ENCODE measurements at regions not wholly inside any gene's neighbourhood (a gene's known extent, or its start where the extent isn't known, plus 50 kb on each side); places are given as distances from the start of the nearest gene placed in this dataset.

GRCh38 chr3:167899093-167899492 lies 163.6 kb downstream of the SERPINI1 start:
- Histone ChIP-seq H3K4me1 (ENCODE audit: control insufficient read depth in 5 of 5, insufficient read depth in 5 of 5, low read length in 5 of 5) (peaks cover 0 to 13% (median 0%) of the 10 kb centered on the region in 5 donors), H3K4me3 (ENCODE audit: low read depth in 1 of 5, low read length in 5 of 5) (no peak overlapping the region), H3K36me3 (ENCODE audit: control insufficient read depth in 5 of 5, insufficient read depth in 5 of 5, low read length in 5 of 5) (no peaks in the 10 kb centered on the region), H3K27me3 (ENCODE audit: control insufficient read depth in 5 of 5, insufficient read depth in 4 of 5, low read length in 5 of 5) (no peaks in the 10 kb centered on the region), H3K9me3 (ENCODE audit: control insufficient read depth in 5 of 5, low read length in 5 of 5) (no peaks in the 10 kb centered on the region), H3K9ac (ENCODE audit: low read length in 5 of 5) (no peak overlapping the region), H3K27ac (ENCODE audit: low read depth, low read length) (no peak overlapping the region)

DNA sequence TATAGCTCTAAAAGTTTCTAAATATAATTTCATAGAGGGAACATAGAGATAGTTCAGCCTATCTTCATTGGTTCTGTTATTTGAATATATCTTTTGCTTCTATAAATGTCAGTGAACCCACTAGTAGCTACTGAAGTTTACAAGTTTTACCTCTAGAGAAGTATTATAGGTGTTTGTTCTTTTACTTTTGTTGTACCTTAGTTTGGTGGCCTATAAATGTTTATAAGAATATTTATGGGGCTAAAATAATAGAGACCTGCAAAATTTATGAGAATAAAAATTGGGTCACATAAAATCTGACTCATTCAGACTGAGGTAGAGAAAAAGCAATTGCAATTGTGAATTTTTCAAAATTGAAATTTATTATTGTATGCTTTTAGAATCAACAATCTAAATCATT lies 162.6 kb downstream of the SERPINI1 start:
- no peak overlapping the region for H3K27ac ChIP-seq (ENCODE audit: low read depth, low read length)
- no peak overlapping the region for H3K4me3 ChIP-seq (ENCODE audit: low read depth in 1 of 5, low read length in 5 of 5)
- peaks cover 0 to 13% (median 0%) of the 10 kb centered on the region in 5 donors for H3K4me1 ChIP-seq (ENCODE audit: control insufficient read depth in 5 of 5, insufficient read depth in 5 of 5, low read length in 5 of 5)
- H3K36me3 ChIP-seq (ENCODE audit: control insufficient read depth in 5 of 5, insufficient read depth in 5 of 5, low read length in 5 of 5): no peaks in the 10 kb centered on the region
- no peaks in the 10 kb centered on the region for H3K27me3 ChIP-seq (ENCODE audit: control insufficient read depth in 5 of 5, insufficient read depth in 4 of 5, low read length in 5 of 5)
- H3K9me3 ChIP-seq (ENCODE audit: control insufficient read depth in 5 of 5, low read length in 5 of 5): no peaks in the 10 kb centered on the region
- H3K9ac ChIP-seq (ENCODE audit: low read length in 5 of 5): no peak overlapping the region

GRCh38 chr3:167895684-167896083 lies 160.2 kb downstream of the SERPINI1 start:
- Histone ChIP-seq H3K9ac (ENCODE audit: low read length in 5 of 5) (no peak overlapping the region), H3K4me3 (ENCODE audit: low read depth in 1 of 5, low read length in 5 of 5) (no peak overlapping the region), H3K36me3 (ENCODE audit: control insufficient read depth in 5 of 5, insufficient read depth in 5 of 5, low read length in 5 of 5) (no peaks in the 10 kb centered on the region), H3K27ac (ENCODE audit: low read depth, low read length) (no peak overlapping the region), H3K4me1 (ENCODE audit: control insufficient read depth in 5 of 5, insufficient read depth in 5 of 5, low read length in 5 of 5) (peaks cover 0 to 8% (median 0%) of the 10 kb centered on the region in 5 donors), H3K9me3 (ENCODE audit: control insufficient read depth in 5 of 5, low read length in 5 of 5) (no peaks in the 10 kb centered on the region), H3K27me3 (ENCODE audit: control insufficient read depth in 5 of 5, insufficient read depth in 4 of 5, low read length in 5 of 5) (no peaks in the 10 kb centered on the region)

GRCh38 chr3:167895178-167895577 lies 159.7 kb downstream of the SERPINI1 start:
- no peak overlapping the region for H3K4me3 ChIP-seq (ENCODE audit: low read depth in 1 of 5, low read length in 5 of 5)
- no peaks in the 10 kb centered on the region for H3K27me3 ChIP-seq (ENCODE audit: control insufficient read depth in 5 of 5, insufficient read depth in 4 of 5, low read length in 5 of 5)
- H3K36me3 ChIP-seq (ENCODE audit: control insufficient read depth in 5 of 5, insufficient read depth in 5 of 5, low read length in 5 of 5): no peaks in the 10 kb centered on the region
- H3K9ac ChIP-seq (ENCODE audit: low read length in 5 of 5): no peak overlapping the region
- H3K4me1 ChIP-seq (ENCODE audit: control insufficient read depth in 5 of 5, insufficient read depth in 5 of 5, low read length in 5 of 5): peaks cover 0 to 3% (median 0%) of the 10 kb centered on the region in 5 donors
- H3K9me3 ChIP-seq (ENCODE audit: control insufficient read depth in 5 of 5, low read length in 5 of 5): no peaks in the 10 kb centered on the region
- no peak overlapping the region for H3K27ac ChIP-seq (ENCODE audit: low read depth, low read length)

DNA sequence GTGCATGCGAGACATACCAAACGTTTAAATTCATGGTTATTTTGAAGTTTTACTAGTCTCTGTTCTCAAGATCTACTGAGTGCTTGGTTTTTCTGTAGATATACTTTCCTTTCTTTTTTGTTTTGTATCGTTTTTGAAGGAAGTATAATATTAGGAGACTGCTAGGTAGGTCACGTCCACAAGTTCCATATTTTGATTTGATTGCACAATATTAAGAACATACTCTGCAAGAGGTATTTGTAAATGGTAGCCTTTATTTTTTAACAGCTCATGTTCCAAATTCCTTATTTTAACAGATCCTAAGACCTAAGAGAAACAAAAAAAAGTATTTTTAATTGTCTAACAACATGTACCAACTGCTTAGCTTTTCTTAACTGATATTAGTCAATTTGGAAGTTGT lies 156.7 kb downstream of the SERPINI1 start:
- no peaks in the 10 kb centered on the region for H3K36me3 ChIP-seq (ENCODE audit: control insufficient read depth in 5 of 5, insufficient read depth in 5 of 5, low read length in 5 of 5)
- H3K4me3 ChIP-seq (ENCODE audit: low read depth in 1 of 5, low read length in 5 of 5): no peak overlapping the region
- H3K4me1 ChIP-seq (ENCODE audit: control insufficient read depth in 5 of 5, insufficient read depth in 5 of 5, low read length in 5 of 5): no peaks in the 10 kb centered on the region
- H3K27ac ChIP-seq (ENCODE audit: low read depth, low read length): no peak overlapping the region
- H3K9ac ChIP-seq (ENCODE audit: low read length in 5 of 5): no peak overlapping the region
- no peaks in the 10 kb centered on the region for H3K27me3 ChIP-seq (ENCODE audit: control insufficient read depth in 5 of 5, insufficient read depth in 4 of 5, low read length in 5 of 5)
- no peaks in the 10 kb centered on the region for H3K9me3 ChIP-seq (ENCODE audit: control insufficient read depth in 5 of 5, low read length in 5 of 5)

GRCh38 chr3:167887096-167887495 lies 151.6 kb downstream of the SERPINI1 start:
- H3K9ac ChIP-seq (ENCODE audit: low read length in 5 of 5): no peak overlapping the region
- no peaks in the 10 kb centered on the region for H3K9me3 ChIP-seq (ENCODE audit: control insufficient read depth in 5 of 5, low read length in 5 of 5)
- H3K4me1 ChIP-seq (ENCODE audit: control insufficient read depth in 5 of 5, insufficient read depth in 5 of 5, low read length in 5 of 5): peaks cover 0 to under 1% (median 0%) of the 10 kb centered on the region in 5 donors
- no peaks in the 10 kb centered on the region for H3K36me3 ChIP-seq (ENCODE audit: control insufficient read depth in 5 of 5, insufficient read depth in 5 of 5, low read length in 5 of 5)
- no peak overlapping the region for H3K27ac ChIP-seq (ENCODE audit: low read depth, low read length)
- no peak overlapping the region for H3K4me3 ChIP-seq (ENCODE audit: low read depth in 1 of 5, low read length in 5 of 5)
- no peaks in the 10 kb centered on the region for H3K27me3 ChIP-seq (ENCODE audit: control insufficient read depth in 5 of 5, insufficient read depth in 4 of 5, low read length in 5 of 5)

DNA sequence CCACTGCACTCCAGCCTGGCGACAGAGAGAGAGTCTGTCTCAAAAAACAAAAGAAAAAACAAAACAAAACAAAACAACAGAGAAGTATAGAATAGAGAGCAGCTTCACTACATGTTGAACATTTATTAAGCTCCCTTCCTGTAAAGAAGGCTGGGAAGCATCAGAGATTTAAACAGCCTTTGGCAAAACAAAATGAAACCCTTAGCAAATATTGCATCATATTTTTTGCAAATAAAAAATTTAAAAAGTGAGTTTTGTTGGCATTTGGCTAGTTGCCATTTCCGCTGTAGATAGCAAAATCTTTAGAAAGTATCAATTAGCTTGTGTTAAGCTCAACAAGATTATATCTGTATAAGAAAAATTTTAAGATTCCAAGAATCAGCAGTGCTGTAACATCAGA lies 151.2 kb downstream of the SERPINI1 start:
- Histone ChIP-seq H3K4me1 (ENCODE audit: control insufficient read depth in 5 of 5, insufficient read depth in 5 of 5, low read length in 5 of 5) (peaks cover 0 to 4% (median 0%) of the 10 kb centered on the region in 5 donors), H3K36me3 (ENCODE audit: control insufficient read depth in 5 of 5, insufficient read depth in 5 of 5, low read length in 5 of 5) (no peaks in the 10 kb centered on the region), H3K27ac (ENCODE audit: low read depth, low read length) (no peak overlapping the region), H3K9me3 (ENCODE audit: control insufficient read depth in 5 of 5, low read length in 5 of 5) (no peaks in the 10 kb centered on the region), H3K4me3 (ENCODE audit: low read depth in 1 of 5, low read length in 5 of 5) (no peak overlapping the region), H3K9ac (ENCODE audit: low read length in 5 of 5) (no peak overlapping the region), H3K27me3 (ENCODE audit: control insufficient read depth in 5 of 5, insufficient read depth in 4 of 5, low read length in 5 of 5) (no peaks in the 10 kb centered on the region)

DNA sequence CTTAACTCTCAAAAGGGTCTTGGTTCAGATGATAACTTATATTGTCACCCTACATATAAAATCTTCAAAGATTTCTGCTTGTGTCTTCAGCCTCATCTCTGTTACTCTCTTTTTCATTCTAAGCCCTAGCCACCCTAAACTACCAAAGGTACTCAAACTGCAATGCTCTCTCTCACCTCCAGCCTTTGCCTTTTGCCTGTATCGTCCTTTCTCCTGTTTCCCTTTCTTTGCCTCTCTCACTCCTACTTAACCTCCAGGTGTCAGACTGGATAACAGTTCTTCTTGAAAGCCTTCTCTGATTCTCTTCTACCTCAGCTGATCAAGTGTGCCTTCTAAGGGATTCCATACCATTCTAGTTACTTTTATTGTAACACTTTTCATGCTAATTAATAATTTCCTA lies 149.8 kb downstream of the SERPINI1 start:
- Histone ChIP-seq H3K36me3 (ENCODE audit: control insufficient read depth in 5 of 5, insufficient read depth in 5 of 5, low read length in 5 of 5) (no peaks in the 10 kb centered on the region), H3K9me3 (ENCODE audit: control insufficient read depth in 5 of 5, low read length in 5 of 5) (no peaks in the 10 kb centered on the region), H3K9ac (ENCODE audit: low read length in 5 of 5) (no peak overlapping the region), H3K4me3 (ENCODE audit: low read depth in 1 of 5, low read length in 5 of 5) (no peak overlapping the region), H3K4me1 (ENCODE audit: control insufficient read depth in 5 of 5, insufficient read depth in 5 of 5, low read length in 5 of 5) (peaks cover 0 to 4% (median 0%) of the 10 kb centered on the region in 5 donors), H3K27me3 (ENCODE audit: control insufficient read depth in 5 of 5, insufficient read depth in 4 of 5, low read length in 5 of 5) (no peaks in the 10 kb centered on the region), H3K27ac (ENCODE audit: low read depth, low read length) (no peak overlapping the region)

- H3K4me3 ChIP-seq (ENCODE audit: low read depth in 1 of 5, low read length in 5 of 5): no peak overlapping the region
- H3K9me3 ChIP-seq (ENCODE audit: control insufficient read depth in 5 of 5, low read length in 5 of 5): no peaks in the 10 kb centered on the region
- peaks cover 0 to 4% (median 0%) of the 10 kb centered on the region in 5 donors for H3K4me1 ChIP-seq (ENCODE audit: control insufficient read depth in 5 of 5, insufficient read depth in 5 of 5, low read length in 5 of 5)
- no peaks in the 10 kb centered on the region for H3K36me3 ChIP-seq (ENCODE audit: control insufficient read depth in 5 of 5, insufficient read depth in 5 of 5, low read length in 5 of 5)
- no peak overlapping the region for H3K27ac ChIP-seq (ENCODE audit: low read depth, low read length)
- H3K27me3 ChIP-seq (ENCODE audit: control insufficient read depth in 5 of 5, insufficient read depth in 4 of 5, low read length in 5 of 5): no peaks in the 10 kb centered on the region
- H3K9ac ChIP-seq (ENCODE audit: low read length in 5 of 5): no peak overlapping the region
Measured at GRCh38 chr3:167884481-167884880, 149.0 kb downstream of the SERPINI1 start.

DNA sequence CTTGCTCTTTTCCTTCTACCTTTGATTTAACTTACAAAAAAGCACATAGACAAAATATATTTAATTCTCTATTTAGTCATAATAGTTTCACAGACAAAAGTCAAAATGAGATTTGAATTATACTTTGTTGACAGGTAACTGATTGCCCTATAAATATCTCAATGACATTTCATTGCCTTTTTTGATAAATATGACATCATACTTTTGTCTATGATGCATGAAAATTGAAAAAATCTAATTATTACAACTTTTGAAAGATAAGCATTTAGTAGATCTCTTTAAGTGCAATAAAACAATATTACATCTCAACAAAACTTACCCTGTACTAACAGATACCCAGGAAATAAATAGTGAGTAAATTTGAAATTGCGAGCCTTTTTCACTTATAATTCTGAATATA lies 147.9 kb downstream of the SERPINI1 start:
- Histone ChIP-seq H3K9ac (ENCODE audit: low read length in 5 of 5) (no peak overlapping the region), H3K27ac (ENCODE audit: low read depth, low read length) (no peak overlapping the region), H3K4me1 (ENCODE audit: control insufficient read depth in 5 of 5, insufficient read depth in 5 of 5, low read length in 5 of 5) (peaks cover 0 to 4% (median 0%) of the 10 kb centered on the region in 5 donors), H3K36me3 (ENCODE audit: control insufficient read depth in 5 of 5, insufficient read depth in 5 of 5, low read length in 5 of 5) (no peaks in the 10 kb centered on the region), H3K4me3 (ENCODE audit: low read depth in 1 of 5, low read length in 5 of 5) (no peak overlapping the region), H3K27me3 (ENCODE audit: control insufficient read depth in 5 of 5, insufficient read depth in 4 of 5, low read length in 5 of 5) (no peaks in the 10 kb centered on the region), H3K9me3 (ENCODE audit: control insufficient read depth in 5 of 5, low read length in 5 of 5) (no peaks in the 10 kb centered on the region)
